Left renal cortex interstitium (tissue), 4 donors: ENCODE measurements at regions not wholly inside any gene's neighbourhood (a gene's known extent, or its start where the extent isn't known, plus 50 kb on each side); places are given as distances from the start of the nearest gene placed in this dataset.

Source experiments
- DNase-seq, 4 donors: peaks; one replicate each; pipeline ENCODE4 v3.0.0-alpha.2; 2013; ENCODE audit warnings: low read depth in 4 of 4, low spot score in 2 of 4, missing footprints in 1 of 4

- no peak for DNase-seq
These were observed 131.3 kb upstream of the SMIM21 start for GRCh38 chr18:75558790-75559189.

- no peak for DNase-seq
These were observed 129.3 kb upstream of the SMIM21 start for GRCh38 chr18:75556841-75557240.

GRCh38 chr18:75554644-75555185 is 127.2 kb upstream of the SMIM21 start:
- no peak for DNase-seq

- DNase-seq: no peak
These were observed 126.7 kb upstream of the SMIM21 start for GRCh38 chr18:75554176-75554575.

- no peak for DNase-seq
These were observed 125.5 kb upstream of the SMIM21 start for GRCh38 chr18:75553021-75553420.

- DNase-seq: no peak
These were observed 123.6 kb upstream of the SMIM21 start for GRCh38 chr18:75551071-75551470.

GRCh38 chr18:75548353-75548905 is 120.9 kb upstream of the SMIM21 start:
- DNase-seq: peak in 1 of 4 donors; percentile 24

GRCh38 chr18:75546964-75547363 is 119.5 kb upstream of the SMIM21 start:
- no peak for DNase-seq

GRCh38 chr18:75545189-75545588 is 117.7 kb upstream of the SMIM21 start:
- no peak for DNase-seq

- DNase-seq: no peak
These were observed 117.0 kb upstream of the SMIM21 start for GRCh38 chr18:75544496-75544895.

GRCh38 chr18:75544051-75544481 is 116.6 kb upstream of the SMIM21 start:
- no peak for DNase-seq

- DNase-seq: no peak
These were observed 111.2 kb upstream of the SMIM21 start for GRCh38 chr18:75538727-75539126.

GRCh38 chr18:75533950-75534349 is 106.4 kb upstream of the SMIM21 start:
- DNase-seq: no peak

- no peak for DNase-seq
These were observed 105.7 kb upstream of the SMIM21 start for GRCh38 chr18:75533209-75533608.

- no peak for DNase-seq
These were observed 104.5 kb upstream of the SMIM21 start for GRCh38 chr18:75531851-75532459.

GRCh38 chr18:75531212-75531850 is 103.8 kb upstream of the SMIM21 start:
- no peak for DNase-seq

GRCh38 chr18:75530566-75531211 is 103.2 kb upstream of the SMIM21 start:
- DNase-seq: no peak

- no peak for DNase-seq
These were observed 102.6 kb upstream of the SMIM21 start for GRCh38 chr18:75530118-75530517.

- DNase-seq: no peak
These were observed 101.9 kb upstream of the SMIM21 start for GRCh38 chr18:75529394-75529793.

- no peak for DNase-seq
These were observed 100.6 kb upstream of the SMIM21 start for GRCh38 chr18:75527848-75528685.

GRCh38 chr18:75526038-75526437 is 98.5 kb upstream of the SMIM21 start:
- DNase-seq: no peak
